K562 (cell line): ENCODE measurements at regions not wholly inside any gene's neighbourhood (a gene's known extent, or its start where the extent isn't known, plus 50 kb on each side); places are given as distances from the start of the nearest gene placed in this dataset.

Experiments used
- ATF3 ChIP-seq, 2 experiments: fragments of 450-650 bp in 1 of 2; sonication (generic) in 1 of 2; formaldehyde crosslinking in 1 of 2; IDR thresholded peaks in 1 of 2; conservative IDR thresholded peaks in 1 of 2; 2 replicates each; pipeline versions ENCODE4 v1.6.1 to v1.8.1; 2016 to 2023; ENCODE audit warnings: mild to moderate bottlenecking in 2 of 2, moderate library complexity in 2 of 2, inconsistent platforms in 1 of 2, missing genetic modification reagents in 1 of 2
- CBX3 ChIP-seq, 2 experiments: IDR thresholded peaks; 1 replicate in 1 of 2; 2 replicates in 1 of 2; pipeline ENCODE4 v1.6.1; 2012; ENCODE audit warnings: inconsistent platforms in 2 of 2, low read length in 2 of 2, borderline replicate concordance in 1 of 2, control low read depth in 1 of 2
- CREB1 ChIP-seq, 2 experiments: sonication (generic) in 1 of 2; formaldehyde crosslinking in 1 of 2; IDR thresholded peaks; 2 replicates each; pipeline versions ENCODE4 v1.6.1 to v1.8.0; 2012 to 2022; ENCODE audit warnings: inconsistent platforms in 1 of 2, mild to moderate bottlenecking in 1 of 2, missing genetic modification reagents in 1 of 2, moderate library complexity in 1 of 2
- EP300 ChIP-seq: IDR thresholded peaks from 2 replicates; pipeline ENCODE4 v1.6.1; 2012; ENCODE audit warnings: low read length, improper control_type of control experiment
- KAT8 ChIP-seq: fragments of 450-650 bp; IDR thresholded peaks from 2 replicates; pipeline ENCODE4 v1.6.1; 2016; ENCODE audit warnings: low read depth, mild to moderate bottlenecking
- SMARCC2 ChIP-seq: fragments of 450-650 bp; IDR thresholded peaks from 2 replicates; pipeline ENCODE4 v1.6.1; 2017; ENCODE audit warnings: antibody characterized with exemption, moderate library complexity, mild to moderate bottlenecking, low read depth
- SNRNP70 ChIP-seq: fragments of 200-400 bp; formaldehyde crosslinking; optimal IDR thresholded peaks from 2 replicates; pipeline ENCODE3; 2017; ENCODE audit warnings: low read depth, low read length
- TAF1 ChIP-seq: IDR thresholded peaks from 2 replicates; pipeline ENCODE4 v1.6.1; 2011; ENCODE audit warnings: mild to moderate bottlenecking, low read length, moderate library complexity; ENCODE audit not compliant: insufficient read depth, control insufficient read depth, severe bottlenecking; ENCODE audit errors: extremely low read depth
- TBL1XR1 ChIP-seq, 2 experiments: IDR thresholded peaks; 2 replicates each; pipeline ENCODE4 v1.6.1; 2012; ENCODE audit warnings: improper control_type of control experiment in 2 of 2, low read length in 2 of 2, mild to moderate bottlenecking in 1 of 2
- U2AF2 ChIP-seq: fragments of 200-400 bp; formaldehyde crosslinking; optimal IDR thresholded peaks from 2 replicates; pipeline ENCODE3; 2017; ENCODE audit warnings: low read depth, mild to moderate bottlenecking, low read length
- ZBTB1 ChIP-seq: sonication (generic); formaldehyde crosslinking; IDR thresholded peaks from 2 replicates; pipeline ENCODE4 v1.8.1; 2023; ENCODE audit warnings: missing genetic modification reagents, low read depth, mild to moderate bottlenecking, borderline replicate concordance
- TF ChIP-seq, protein P1 (sequence below), 3 experiments: IDR thresholded peaks in 2 of 3; conservative IDR thresholded peaks in 1 of 3; 2 replicates each; pipeline ENCODE4 v1.5.1; 2011 to 2012; ENCODE audit warnings: low read length in 3 of 3, mild to moderate bottlenecking in 3 of 3, control low read depth in 2 of 3, improper control_type of control experiment in 1 of 3, inconsistent platforms in 1 of 3, low read depth in 1 of 3, mixed read lengths in 1 of 3, moderate library complexity in 1 of 3; ENCODE audit not compliant: insufficient read depth in 2 of 3
- TF ChIP-seq, protein P2 (sequence below): sonication (generic); formaldehyde crosslinking; IDR thresholded peaks from 2 replicates; pipeline ENCODE4 v1.8.1; 2022; ENCODE audit warnings: missing genetic modification reagents

- TF ChIP-seq EP300 = no peak
- TF ChIP-seq TAF1 = no peak
- no peak for TF ChIP-seq CBX3 (IDR thresholded peaks at IDR 0.05; ENCODE audit: borderline replicate concordance in 1 of 2, low read length in 2 of 2)
- no peak for TF ChIP-seq ATF3 (IDR thresholded peaks at IDR 0.05)
- TF ChIP-seq ATF3 (CRISPR knock-in tag; conservative IDR thresholded peaks at IDR 0.05) = no peak
- TF ChIP-seq TBL1XR1 (IDR thresholded peaks at IDR 0.05; ENCODE audit: low read length in 2 of 2) = no peak
- TF ChIP-seq, protein P1, sequence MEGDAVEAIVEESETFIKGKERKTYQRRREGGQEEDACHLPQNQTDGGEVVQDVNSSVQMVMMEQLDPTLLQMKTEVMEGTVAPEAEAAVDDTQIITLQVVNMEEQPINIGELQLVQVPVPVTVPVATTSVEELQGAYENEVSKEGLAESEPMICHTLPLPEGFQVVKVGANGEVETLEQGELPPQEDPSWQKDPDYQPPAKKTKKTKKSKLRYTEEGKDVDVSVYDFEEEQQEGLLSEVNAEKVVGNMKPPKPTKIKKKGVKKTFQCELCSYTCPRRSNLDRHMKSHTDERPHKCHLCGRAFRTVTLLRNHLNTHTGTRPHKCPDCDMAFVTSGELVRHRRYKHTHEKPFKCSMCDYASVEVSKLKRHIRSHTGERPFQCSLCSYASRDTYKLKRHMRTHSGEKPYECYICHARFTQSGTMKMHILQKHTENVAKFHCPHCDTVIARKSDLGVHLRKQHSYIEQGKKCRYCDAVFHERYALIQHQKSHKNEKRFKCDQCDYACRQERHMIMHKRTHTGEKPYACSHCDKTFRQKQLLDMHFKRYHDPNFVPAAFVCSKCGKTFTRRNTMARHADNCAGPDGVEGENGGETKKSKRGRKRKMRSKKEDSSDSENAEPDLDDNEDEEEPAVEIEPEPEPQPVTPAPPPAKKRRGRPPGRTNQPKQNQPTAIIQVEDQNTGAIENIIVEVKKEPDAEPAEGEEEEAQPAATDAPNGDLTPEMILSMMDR (IDR thresholded peaks at IDR 0.05 in 2 of 3, conservative IDR thresholded peaks at IDR 0.05 in 1 of 3; ENCODE audit: insufficient read depth in 2 of 3, low read depth in 1 of 3, low read length in 3 of 3) = no peak
- no peak for TF ChIP-seq ZBTB1 (CRISPR knock-in tag)
- TF ChIP-seq, protein P2, sequence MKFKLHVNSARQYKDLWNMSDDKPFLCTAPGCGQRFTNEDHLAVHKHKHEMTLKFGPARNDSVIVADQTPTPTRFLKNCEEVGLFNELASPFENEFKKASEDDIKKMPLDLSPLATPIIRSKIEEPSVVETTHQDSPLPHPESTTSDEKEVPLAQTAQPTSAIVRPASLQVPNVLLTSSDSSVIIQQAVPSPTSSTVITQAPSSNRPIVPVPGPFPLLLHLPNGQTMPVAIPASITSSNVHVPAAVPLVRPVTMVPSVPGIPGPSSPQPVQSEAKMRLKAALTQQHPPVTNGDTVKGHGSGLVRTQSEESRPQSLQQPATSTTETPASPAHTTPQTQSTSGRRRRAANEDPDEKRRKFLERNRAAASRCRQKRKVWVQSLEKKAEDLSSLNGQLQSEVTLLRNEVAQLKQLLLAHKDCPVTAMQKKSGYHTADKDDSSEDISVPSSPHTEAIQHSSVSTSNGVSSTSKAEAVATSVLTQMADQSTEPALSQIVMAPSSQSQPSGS (CRISPR knock-in tag) = no peak
- TF ChIP-seq CREB1 (IDR thresholded peaks at IDR 0.05) = no peak
- no peak for TF ChIP-seq CREB1 (CRISPR knock-in tag; IDR thresholded peaks at IDR 0.05)
- no peak for TF ChIP-seq SNRNP70
- no peak for TF ChIP-seq SMARCC2
- TF ChIP-seq U2AF2 = no peak
- no peak for TF ChIP-seq KAT8
Measured at GRCh38 chr3:68620211-68620610, 312.1 kb downstream of the TAFA4 start.
